ENCODE measurements at regions not wholly inside any gene's neighbourhood (a gene's known extent, or its start where the extent isn't known, plus 50 kb on each side); places are given as distances from the start of the nearest gene placed in this dataset.

DNA sequence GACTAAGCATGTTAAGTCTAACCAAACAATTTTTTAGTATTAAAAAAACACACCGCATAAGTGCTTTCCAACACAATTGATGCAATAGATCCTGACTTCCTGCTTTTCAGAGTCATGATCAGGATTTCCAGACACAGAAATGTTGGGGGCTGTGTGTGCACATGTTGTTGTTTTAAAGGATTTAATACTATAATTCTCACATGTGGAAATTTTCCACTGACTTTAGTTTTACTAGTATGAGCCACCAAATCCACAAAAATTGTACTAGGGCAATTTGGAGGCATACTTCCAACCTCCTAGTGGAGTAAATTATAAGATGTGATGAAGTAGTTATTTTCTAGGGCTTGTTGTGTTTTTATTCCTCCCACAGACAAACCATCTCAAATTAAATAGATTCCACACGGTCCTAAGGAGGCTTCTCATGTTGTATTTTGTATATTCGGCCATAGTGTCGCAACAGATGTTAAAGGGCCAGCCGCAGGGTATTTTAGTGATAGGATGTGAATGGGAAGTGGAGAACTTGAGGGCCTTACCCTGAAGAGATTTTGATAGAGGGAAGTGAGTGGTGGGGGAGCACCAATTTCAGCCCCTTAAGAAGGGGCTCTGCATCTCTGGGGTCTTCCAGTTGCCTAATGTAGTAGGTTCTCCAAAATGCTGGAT lies 108.9 kb upstream of the KLF7 start:
- TF ChIP-seq NFE2L2 (IDR thresholded peaks at IDR 0.05; ENCODE audit: low read depth, low read length) (no peak), SMC3 (IDR thresholded peaks at IDR 0.05; ENCODE audit: low read depth, low read length) (no peak), MXI1 (IDR thresholded peaks at IDR 0.05; ENCODE audit: borderline replicate concordance, low read depth, low read length) (no peak), POLR2A (IDR thresholded peaks at IDR 0.05; ENCODE audit: low read depth, low read length) (no peak), RCOR1 (IDR thresholded peaks at IDR 0.05; ENCODE audit: insufficient replicate concordance, low read length) (no peak), CEBPB (IDR thresholded peaks at IDR 0.05; ENCODE audit: low read depth, low read length) (peak; percentile 57), RFX5 (IDR thresholded peaks at IDR 0.05; ENCODE audit: low read depth, low read length) (no peak), CHD1 (IDR thresholded peaks at IDR 0.05; ENCODE audit: low read depth, low read length) (no peak), BHLHE40 (IDR thresholded peaks at IDR 0.05; ENCODE audit: low read depth, low read length) (no peak), RAD21 (IDR thresholded peaks at IDR 0.05; ENCODE audit: low read length) (no peak), FOS (IDR thresholded peaks at IDR 0.05; ENCODE audit: low read depth, low read length) (no peak)
- TF ChIP-seq, protein P1, sequence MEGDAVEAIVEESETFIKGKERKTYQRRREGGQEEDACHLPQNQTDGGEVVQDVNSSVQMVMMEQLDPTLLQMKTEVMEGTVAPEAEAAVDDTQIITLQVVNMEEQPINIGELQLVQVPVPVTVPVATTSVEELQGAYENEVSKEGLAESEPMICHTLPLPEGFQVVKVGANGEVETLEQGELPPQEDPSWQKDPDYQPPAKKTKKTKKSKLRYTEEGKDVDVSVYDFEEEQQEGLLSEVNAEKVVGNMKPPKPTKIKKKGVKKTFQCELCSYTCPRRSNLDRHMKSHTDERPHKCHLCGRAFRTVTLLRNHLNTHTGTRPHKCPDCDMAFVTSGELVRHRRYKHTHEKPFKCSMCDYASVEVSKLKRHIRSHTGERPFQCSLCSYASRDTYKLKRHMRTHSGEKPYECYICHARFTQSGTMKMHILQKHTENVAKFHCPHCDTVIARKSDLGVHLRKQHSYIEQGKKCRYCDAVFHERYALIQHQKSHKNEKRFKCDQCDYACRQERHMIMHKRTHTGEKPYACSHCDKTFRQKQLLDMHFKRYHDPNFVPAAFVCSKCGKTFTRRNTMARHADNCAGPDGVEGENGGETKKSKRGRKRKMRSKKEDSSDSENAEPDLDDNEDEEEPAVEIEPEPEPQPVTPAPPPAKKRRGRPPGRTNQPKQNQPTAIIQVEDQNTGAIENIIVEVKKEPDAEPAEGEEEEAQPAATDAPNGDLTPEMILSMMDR (conservative IDR thresholded peaks at IDR 0.05; ENCODE audit: low read depth, low read length) = no peak
- TF ChIP-seq, protein P2, sequence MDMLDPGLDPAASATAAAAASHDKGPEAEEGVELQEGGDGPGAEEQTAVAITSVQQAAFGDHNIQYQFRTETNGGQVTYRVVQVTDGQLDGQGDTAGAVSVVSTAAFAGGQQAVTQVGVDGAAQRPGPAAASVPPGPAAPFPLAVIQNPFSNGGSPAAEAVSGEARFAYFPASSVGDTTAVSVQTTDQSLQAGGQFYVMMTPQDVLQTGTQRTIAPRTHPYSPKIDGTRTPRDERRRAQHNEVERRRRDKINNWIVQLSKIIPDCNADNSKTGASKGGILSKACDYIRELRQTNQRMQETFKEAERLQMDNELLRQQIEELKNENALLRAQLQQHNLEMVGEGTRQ (IDR thresholded peaks at IDR 0.05; ENCODE audit: low read depth, low read length) = no peak
- TF ChIP-seq, protein P3, sequence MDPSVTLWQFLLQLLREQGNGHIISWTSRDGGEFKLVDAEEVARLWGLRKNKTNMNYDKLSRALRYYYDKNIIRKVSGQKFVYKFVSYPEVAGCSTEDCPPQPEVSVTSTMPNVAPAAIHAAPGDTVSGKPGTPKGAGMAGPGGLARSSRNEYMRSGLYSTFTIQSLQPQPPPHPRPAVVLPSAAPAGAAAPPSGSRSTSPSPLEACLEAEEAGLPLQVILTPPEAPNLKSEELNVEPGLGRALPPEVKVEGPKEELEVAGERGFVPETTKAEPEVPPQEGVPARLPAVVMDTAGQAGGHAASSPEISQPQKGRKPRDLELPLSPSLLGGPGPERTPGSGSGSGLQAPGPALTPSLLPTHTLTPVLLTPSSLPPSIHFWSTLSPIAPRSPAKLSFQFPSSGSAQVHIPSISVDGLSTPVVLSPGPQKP (IDR thresholded peaks at IDR 0.05; ENCODE audit: borderline replicate concordance, low read depth, low read length) = no peak

All from IMR-90 (cell line).